ENCODE measurements at regions not wholly inside any gene's neighbourhood (a gene's known extent, or its start where the extent isn't known, plus 50 kb on each side); places are given as distances from the start of the nearest gene placed in this dataset.

- no peak for TF ChIP-seq POLR2A (IDR thresholded peaks at IDR 0.05)
- TF ChIP-seq CTCF (IDR thresholded peaks at IDR 0.05 in 4 of 5, conservative IDR thresholded peaks at IDR 0.05 in 1 of 5): no peak
Measured at GRCh38 chr21:36642777-36643176, 56.1 kb upstream of the SIM2 start.
